Prostate gland (tissue), 2 donors: ENCODE measurements at regions not wholly inside any gene's neighbourhood (a gene's known extent, or its start where the extent isn't known, plus 50 kb on each side); places are given as distances from the start of the nearest gene placed in this dataset.

Experiments
- CTCF ChIP-seq, 4 experiments: fragments of 200-600 bp in 2 of 4; fragments of 450-650 bp in 2 of 4; sonication (generic) in 2 of 4; IDR thresholded peaks; 1 replicate in 3 of 4; 2 replicates in 1 of 4; pipeline ENCODE4 v1.5.1; 2016 to 2019; ENCODE audit warnings: antibody characterized with exemption in 4 of 4, mild to moderate bottlenecking in 2 of 4, moderate library complexity in 2 of 4
- POLR2A ChIP-seq: fragments of 450-650 bp; IDR thresholded peaks from one replicate; pipeline ENCODE4 v1.6.1; 2016; ENCODE audit warnings: antibody characterized with exemption, mild to moderate bottlenecking
- POLR2AphosphoS5 ChIP-seq: sonication (generic); formaldehyde crosslinking; IDR thresholded peaks from one replicate; pipeline ENCODE4 v1.6.1; 2017; ENCODE audit warnings: antibody characterized with exemption

- TF ChIP-seq POLR2A (no peak), CTCF (IDR thresholded peaks at IDR 0.05) (no peak), POLR2AphosphoS5 (no peak)
Measured at GRCh38 chr21:19704832-19705231, 1293.4 kb upstream of the NCAM2 start.
